Activated CD4-positive, alpha-beta memory T cell treated with anti-CD3 and anti-CD28 coated beads for 36 hours (primary cell): ENCODE measurements at regions not wholly inside any gene's neighbourhood (a gene's known extent, or its start where the extent isn't known, plus 50 kb on each side); places are given as distances from the start of the nearest gene placed in this dataset.
"Not testable (repeated sequence)": the region's sequence is repeated elsewhere in the genome, so short reads cannot be mapped to it uniquely, and the experiment has no call there.

Experiments
- CTCF ChIA-PET: fragments of 350-600 bp; sonication (Branson Sonifier 250); formaldehyde crosslinking; loops from one replicate; lab custom pipeline; 2021; ENCODE audit warnings: antibody characterized with exemption, inconsistent platforms; lab: Charles Lee
- POLR2A ChIA-PET: fragments of 350-600 bp; sonication (Branson Sonifier 250); formaldehyde crosslinking; loops from one replicate; lab custom pipeline; 2021; ENCODE audit warnings: antibody characterized with exemption; lab: Charles Lee
- DNase-seq: peaks from one replicate; pipeline ENCODE4 v3.0.0-alpha.2; 2020
- H3K27ac Mint-ChIP-seq: one replicate; pipeline ENCODE4 v1.8.0; 2021; ENCODE audit warnings: mixed read lengths
- H3K27me3 Mint-ChIP-seq: one replicate; pipeline ENCODE4 v1.8.0; 2021; ENCODE audit warnings: mixed read lengths
- H3K36me3 Mint-ChIP-seq: one replicate; pipeline ENCODE4 v1.8.0; 2021; ENCODE audit warnings: mixed read lengths
- H3K4me1 Mint-ChIP-seq: one replicate; pipeline ENCODE4 v1.8.0; 2021; ENCODE audit warnings: low read depth, mixed read lengths
- H3K4me3 Mint-ChIP-seq: one replicate; pipeline ENCODE4 v1.8.0; 2021; ENCODE audit warnings: mild to moderate bottlenecking, mixed read lengths
- H3K9me3 Mint-ChIP-seq: one replicate; pipeline ENCODE4 v1.8.0; 2021; ENCODE audit warnings: mixed read lengths
- intact Hi-C: fragments of 100-400 bp; cut with micrococcal nuclease; formaldehyde crosslinking; loops from one replicate; pipeline ENCODE4 v1.15.1; 2023

DNA sequence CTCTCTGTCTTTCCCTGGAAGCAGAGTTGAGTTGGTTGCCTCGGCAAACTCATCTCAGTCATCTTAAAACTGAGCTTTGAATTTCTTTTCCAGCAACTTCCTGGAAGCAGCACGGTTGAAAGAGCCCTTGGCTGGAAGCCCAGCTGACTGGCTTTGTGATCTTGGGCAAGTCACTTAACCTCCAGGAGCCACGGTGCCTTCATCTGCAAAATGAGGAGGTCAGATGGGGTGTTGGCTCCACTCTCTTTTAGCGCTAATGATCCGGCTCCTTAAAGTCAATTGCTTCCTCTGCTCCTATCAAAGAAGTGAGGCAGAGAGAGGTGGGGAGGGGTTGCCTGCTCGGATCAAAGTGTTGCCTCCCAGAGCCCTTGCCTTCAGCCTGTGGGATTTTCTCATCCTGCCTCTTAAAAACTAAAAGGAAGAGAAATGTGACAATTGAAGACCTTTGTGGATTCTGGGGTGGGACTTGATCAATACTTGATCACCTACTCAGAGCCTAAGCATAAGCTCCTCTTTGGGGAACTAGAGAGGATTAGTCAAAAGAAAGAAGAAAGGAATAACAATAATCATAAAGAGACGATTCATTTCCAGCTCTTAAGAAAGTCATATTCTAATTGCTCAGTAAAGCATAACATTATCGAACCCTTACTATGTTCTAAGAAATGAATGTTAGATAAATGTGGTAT, 86.6 kb downstream of the MYCN start:
- no peak for DNase-seq
- ChIA-PET CTCF (no interaction called here), POLR2A (no interaction called here)
- no peaks in the 10 kb centered on the region for H3K4me1 Mint-ChIP-seq
- intact Hi-C loops = no loop called here
- H3K27me3 Mint-ChIP-seq = no peaks in the 10 kb centered on the region
- no peaks in the 10 kb centered on the region for H3K36me3 Mint-ChIP-seq
- no peaks in the 10 kb centered on the region for H3K9me3 Mint-ChIP-seq
- H3K27ac Mint-ChIP-seq = no peak overlapping the region
- H3K4me3 Mint-ChIP-seq = no peak overlapping the region

- H3K9me3 Mint-ChIP-seq = no peaks in the 10 kb centered on the region
- no peaks in the 10 kb centered on the region for H3K27me3 Mint-ChIP-seq
- intact Hi-C loops = no loop called here
- no peaks in the 10 kb centered on the region for H3K4me1 Mint-ChIP-seq
- H3K27ac Mint-ChIP-seq = no peak overlapping the region
- H3K36me3 Mint-ChIP-seq = no peaks in the 10 kb centered on the region
- POLR2A ChIA-PET = no interaction called here
- no peak overlapping the region for H3K4me3 Mint-ChIP-seq
- CTCF ChIA-PET = no interaction called here
- DNase-seq = no peak
Measured at GRCh38 chr2:16025876-16026640, 85.7 kb downstream of the MYCN start.

DNA sequence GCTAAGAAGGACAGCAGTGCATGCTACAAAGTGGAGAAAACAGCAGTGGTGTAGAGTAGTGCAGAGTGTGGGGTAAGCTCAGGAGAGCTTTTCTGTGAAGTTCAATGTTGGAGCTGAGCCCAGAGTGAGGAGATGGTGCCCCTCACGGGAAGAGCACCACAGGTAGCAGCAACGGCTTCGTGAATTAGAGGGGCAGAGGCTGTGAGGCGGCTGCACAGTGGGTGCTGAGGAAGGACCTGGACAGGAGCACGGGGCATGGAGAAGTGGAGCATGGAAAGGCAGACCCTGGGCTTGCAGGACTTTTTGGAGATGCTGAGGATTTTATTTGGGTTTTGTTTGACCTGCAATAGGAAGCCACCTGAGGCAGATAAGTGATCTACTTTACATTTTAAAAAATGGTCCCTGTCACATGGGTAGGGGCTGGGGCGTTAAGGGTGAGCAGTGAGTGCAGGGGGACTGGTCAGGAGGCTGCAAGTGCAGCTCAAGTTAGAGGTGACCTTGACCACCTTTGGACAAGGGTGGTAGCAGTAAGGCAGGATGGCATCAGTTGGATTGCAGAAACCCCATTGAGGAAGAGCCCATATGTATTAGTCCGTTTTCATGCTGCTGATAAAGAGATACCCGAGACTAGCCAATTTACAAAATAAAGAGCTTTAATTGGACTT, 85.0 kb downstream of the MYCN start:
- H3K4me1 Mint-ChIP-seq = no peaks in the 10 kb centered on the region
- no peaks in the 10 kb centered on the region for H3K9me3 Mint-ChIP-seq
- H3K4me3 Mint-ChIP-seq = no peak overlapping the region
- ChIA-PET CTCF (no interaction called here), POLR2A (no interaction called here)
- intact Hi-C loops = no loop called here
- no peaks in the 10 kb centered on the region for H3K27me3 Mint-ChIP-seq
- DNase-seq = no peak
- no peak overlapping the region for H3K27ac Mint-ChIP-seq
- H3K36me3 Mint-ChIP-seq = no peaks in the 10 kb centered on the region

DNA sequence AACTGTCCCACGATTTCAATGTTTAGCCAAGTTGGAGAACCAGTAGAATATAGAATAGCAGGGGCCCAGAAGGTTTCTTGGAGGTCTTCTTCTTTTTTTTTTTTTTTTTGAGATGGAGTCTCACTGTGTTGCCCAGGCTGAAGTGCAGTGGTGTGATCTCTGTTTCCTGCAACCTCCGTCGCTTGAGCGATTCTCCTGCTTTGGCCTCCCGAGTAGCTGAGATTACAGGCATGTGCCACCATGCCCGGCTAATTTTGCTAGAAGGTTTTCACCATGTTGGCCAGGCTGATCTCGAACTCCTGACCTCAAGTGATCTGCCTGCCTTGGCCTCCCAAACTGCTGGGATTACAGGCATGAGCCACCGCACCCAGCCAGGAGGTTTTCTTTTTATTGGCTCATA, 84.3 kb downstream of the MYCN start:
- DNase-seq, H3K4me3 Mint-ChIP-seq, H3K27ac Mint-ChIP-seq, CTCF ChIA-PET, intact Hi-C loops, H3K4me1 Mint-ChIP-seq, H3K27me3 Mint-ChIP-seq, H3K36me3 Mint-ChIP-seq, H3K9me3 Mint-ChIP-seq, POLR2A ChIA-PET: not testable (repeated sequence)

DNA sequence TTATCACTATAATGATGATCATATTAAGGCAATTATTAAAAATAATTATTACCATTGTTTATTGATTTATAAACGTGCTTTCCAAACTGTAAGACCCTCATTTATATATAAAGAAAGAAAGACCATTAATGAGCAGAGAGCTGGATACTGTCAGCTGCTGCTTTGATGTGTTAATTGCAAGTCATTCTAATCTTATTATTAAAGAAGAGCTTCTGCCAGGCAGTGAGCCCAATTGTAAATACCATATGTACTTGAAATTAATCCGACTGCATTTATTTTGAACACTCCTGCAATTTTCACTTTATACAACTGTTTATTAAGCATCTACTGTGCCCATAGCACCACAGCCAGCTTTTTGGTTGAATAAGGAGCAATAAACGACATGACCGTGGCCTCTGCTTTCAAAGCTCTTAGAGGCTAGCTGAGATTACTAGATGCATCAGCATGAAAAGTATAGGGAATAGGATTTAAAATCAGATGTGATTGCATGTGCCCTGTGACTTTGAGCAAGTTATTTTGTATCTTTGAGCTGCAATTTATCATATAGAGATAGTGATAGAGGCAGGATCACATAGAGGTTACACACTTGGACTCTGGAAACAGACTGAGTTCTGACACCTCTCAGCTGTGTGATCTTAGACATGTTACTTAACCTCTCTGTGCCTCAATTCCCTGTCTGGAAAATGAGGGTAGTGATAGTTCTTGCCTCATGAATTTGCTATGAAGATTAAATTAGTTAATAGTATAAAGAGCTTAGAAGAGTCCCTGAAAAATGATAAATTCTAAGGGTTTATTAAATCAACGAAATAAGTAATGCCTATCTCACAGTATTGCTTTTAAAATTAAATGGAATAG, 83.4 kb downstream of the MYCN start:
- H3K4me1 Mint-ChIP-seq = no peaks in the 10 kb centered on the region
- DNase-seq = no peak
- H3K27ac Mint-ChIP-seq = no peak overlapping the region
- H3K27me3 Mint-ChIP-seq = no peaks in the 10 kb centered on the region
- POLR2A ChIA-PET = interaction anchor here (0.6 kb wide), 1 partner anchor 19 kb away, joined by 3 read pairs; no protein-coding TSS in a partner anchor
- no peaks in the 10 kb centered on the region for H3K9me3 Mint-ChIP-seq
- CTCF ChIA-PET = no interaction called here
- H3K36me3 Mint-ChIP-seq = no peaks in the 10 kb centered on the region
- H3K4me3 Mint-ChIP-seq = no peak overlapping the region
- intact Hi-C loops = no loop called here

DNA sequence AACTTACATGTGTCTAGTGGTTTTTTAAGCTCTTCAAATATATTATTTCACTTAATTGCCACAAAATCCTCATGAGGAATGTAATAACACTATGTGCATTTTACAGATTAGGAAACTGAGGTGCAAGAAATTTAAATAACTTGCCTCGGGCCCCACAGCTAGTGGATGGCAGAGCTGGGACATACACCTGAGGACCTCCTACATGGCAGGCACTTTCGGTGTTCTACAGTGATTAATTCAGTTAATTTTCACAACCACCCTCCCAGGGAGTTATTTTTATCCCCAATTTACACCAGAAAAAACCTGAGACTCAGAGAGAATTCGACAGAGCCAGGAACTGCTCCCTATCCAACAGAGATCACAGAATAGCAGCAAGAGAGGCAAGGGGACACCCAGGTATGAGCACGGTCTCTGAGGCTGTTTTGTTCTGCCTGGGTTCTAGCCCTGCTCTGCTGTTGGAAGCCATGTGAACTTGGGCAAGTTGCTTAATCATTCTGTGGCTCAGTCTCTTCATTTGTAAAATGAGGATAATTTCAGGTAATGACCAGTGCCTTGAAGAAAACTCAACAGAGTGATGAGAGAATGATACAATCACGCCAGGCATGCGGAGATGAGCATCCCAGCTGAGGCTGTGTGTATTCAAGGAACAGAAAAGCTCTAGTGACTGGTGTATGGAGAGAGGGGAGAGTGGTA, 82.3 kb downstream of the MYCN start:
- Mint-ChIP-seq H3K4me1 (no peaks in the 10 kb centered on the region), H3K4me3 (no peak overlapping the region), H3K27me3 (peaks cover 2% of the 10 kb centered on the region), H3K36me3 (no peaks in the 10 kb centered on the region), H3K27ac (no peak overlapping the region), H3K9me3 (no peaks in the 10 kb centered on the region)
- ChIA-PET POLR2A (interaction anchor here (0.6 kb wide), 1 partner anchor 20 kb away, joined by 3 read pairs; no protein-coding TSS in a partner anchor), CTCF (no interaction called here)
- no peak for DNase-seq
- intact Hi-C loops = no loop called here

- DNase-seq = no peak
- no peak overlapping the region for H3K4me3 Mint-ChIP-seq
- H3K36me3 Mint-ChIP-seq = no peaks in the 10 kb centered on the region
- H3K27me3 Mint-ChIP-seq = peaks cover 2% of the 10 kb centered on the region
- no peaks in the 10 kb centered on the region for H3K9me3 Mint-ChIP-seq
- CTCF ChIA-PET = interaction anchor here (1.9 kb wide), 1 partner anchor 82 kb away, joined by 6 read pairs; the partner anchor contains the start of gene MYCN
- no peak overlapping the region for H3K27ac Mint-ChIP-seq
- POLR2A ChIA-PET = no interaction called here
- H3K4me1 Mint-ChIP-seq = peaks cover 4% of the 10 kb centered on the region
- intact Hi-C loops = no loop called here
Measured at GRCh38 chr2:16021611-16022363, 81.4 kb downstream of the MYCN start.

- no peaks in the 10 kb centered on the region for H3K9me3 Mint-ChIP-seq
- H3K27ac Mint-ChIP-seq = no peak overlapping the region
- peaks cover 4% of the 10 kb centered on the region for H3K4me1 Mint-ChIP-seq
- CTCF ChIA-PET = interaction anchor here (1.9 kb wide), 1 partner anchor 81 kb away, joined by 6 read pairs; the partner anchor contains the start of gene MYCN
- DNase-seq = no peak
- intact Hi-C loops = no loop called here
- no peaks in the 10 kb centered on the region for H3K36me3 Mint-ChIP-seq
- H3K4me3 Mint-ChIP-seq = no peak overlapping the region
- POLR2A ChIA-PET = no interaction called here
- peaks cover 7% of the 10 kb centered on the region for H3K27me3 Mint-ChIP-seq
Measured at GRCh38 chr2:16020389-16021008, 80.1 kb downstream of the MYCN start.

GRCh38 chr2:16019617-16020351, 79.4 kb downstream of the MYCN start:
- Mint-ChIP-seq H3K9me3 (no peaks in the 10 kb centered on the region), H3K36me3 (no peaks in the 10 kb centered on the region), H3K4me3 (no peak overlapping the region), H3K27me3 (peaks cover 12% of the 10 kb centered on the region), H3K27ac (no peak overlapping the region), H3K4me1 (peaks cover 4% of the 10 kb centered on the region)
- ChIA-PET POLR2A (no interaction called here), CTCF (no interaction called here)
- DNase-seq = no peak
- intact Hi-C loops = no loop called here

DNA sequence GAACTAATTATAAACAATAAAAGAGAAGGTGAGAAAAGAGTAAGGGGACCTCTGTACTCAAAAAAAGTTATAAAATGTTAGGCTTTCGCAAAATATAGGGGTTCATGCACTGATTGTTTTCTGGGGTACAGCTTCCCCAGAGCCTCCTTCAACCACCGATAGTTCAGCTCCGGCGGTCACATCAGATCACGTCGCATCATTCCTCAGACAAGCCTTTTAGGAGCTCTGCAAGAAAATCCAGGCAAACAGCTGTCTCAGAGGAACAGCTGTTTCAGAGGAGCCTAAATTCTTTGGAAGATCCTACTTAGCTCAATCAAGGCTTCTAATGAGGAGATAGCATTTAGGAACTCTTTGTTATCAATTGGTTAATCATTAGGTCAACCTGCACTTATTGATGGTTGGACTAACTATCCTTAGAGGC, 78.7 kb downstream of the MYCN start:
- CTCF ChIA-PET = no interaction called here
- POLR2A ChIA-PET = no interaction called here

More for the DNA sequence above, 78.7 kb downstream of the MYCN start:
- Mint-ChIP-seq H3K4me1 (peaks cover 4% of the 10 kb centered on the region), H3K4me3 (no peak overlapping the region), H3K9me3 (no peaks in the 10 kb centered on the region), H3K36me3 (no peaks in the 10 kb centered on the region), H3K27ac (no peak overlapping the region), H3K27me3 (peaks cover 19% of the 10 kb centered on the region)
- intact Hi-C loops = no loop called here
- DNase-seq = no peak
